Breast epithelium (tissue), 4 donors: ENCODE measurements at regions not wholly inside any gene's neighbourhood (a gene's known extent, or its start where the extent isn't known, plus 50 kb on each side); places are given as distances from the start of the nearest gene placed in this dataset.

ENCODE experiments used
- DNase-seq, 2 donors: peaks; one replicate each; pipeline ENCODE4 v3.0.0-alpha.2; 2019; ENCODE audit warnings: low spot score in 2 of 2
- H3K27ac ChIP-seq, 2 donors: fragments of 200-600 bp; sonication (generic) in 1 of 2; one replicate each; pipeline ENCODE4 v1.5.1; 2016 to 2019; ENCODE audit warnings: mild to moderate bottlenecking in 1 of 2
- H3K27me3 ChIP-seq, 2 donors: fragments of 200-600 bp; sonication (generic) in 1 of 2; one replicate each; pipeline versions ENCODE4 v1.5.1 to v1.6.0; 2017 to 2019; ENCODE audit warnings: control low read depth in 1 of 2, mild to moderate bottlenecking in 1 of 2
- H3K36me3 ChIP-seq: fragments of 200-600 bp; one replicate; pipeline ENCODE4 v1.5.1; 2019
- H3K4me1 ChIP-seq, 2 donors: fragments of 200-600 bp; sonication (generic); one replicate each; pipeline ENCODE4 v1.5.1; 2016 to 2019; ENCODE audit warnings: control low read depth in 1 of 2
- H3K4me3 ChIP-seq, 3 donors: fragments of 200-600 bp; sonication (generic); 1 replicate in 2 of 3; 2 replicates in 1 of 3; pipeline ENCODE4 v1.5.1; 2016 to 2019; ENCODE audit warnings: mild to moderate bottlenecking in 3 of 3, moderate library complexity in 2 of 3
- H3K9me3 ChIP-seq, 2 donors: fragments of 200-600 bp; sonication (generic) in 1 of 2; one replicate each; pipeline ENCODE4 v1.5.1; 2016 to 2019; ENCODE audit warnings: control low read depth in 1 of 2
- POLR2A ChIP-seq: fragments of 450-650 bp; IDR thresholded peaks from one replicate; pipeline ENCODE4 v1.6.1; 2016; ENCODE audit warnings: antibody characterized with exemption, mild to moderate bottlenecking, moderate library complexity
- POLR2AphosphoS5 ChIP-seq, 3 donors: sonication (generic); formaldehyde crosslinking; IDR thresholded peaks; one replicate each; pipeline ENCODE4 v1.6.1; 2017; ENCODE audit warnings: antibody characterized with exemption in 3 of 3
- intact Hi-C: fragments of 100-400 bp; cut with DNase I; formaldehyde crosslinking; loops from one replicate; pipeline ENCODE4 v1.15.1; 2023; ENCODE audit warnings: low total_unique reads
- TF ChIP-seq, protein P1 (sequence below), 3 donors: fragments of 450-650 bp; IDR thresholded peaks; one replicate each; pipeline ENCODE4 v1.5.1; 2016 to 2017; ENCODE audit warnings: antibody characterized with exemption in 3 of 3, mild to moderate bottlenecking in 3 of 3, moderate library complexity in 3 of 3

GRCh38 chr5:124156415-124156996 lies 589.9 kb downstream of the ZNF608 start:
- Histone ChIP-seq H3K4me3 (no peak overlapping the region), H3K27me3 (no peaks in the 10 kb centered on the region), H3K27ac (no peak overlapping the region), H3K4me1 (no peaks in the 10 kb centered on the region), H3K9me3 (peaks cover 6 to 29% of the 10 kb centered on the region in 2 donors), H3K36me3 (peaks cover 6% of the 10 kb centered on the region)
- TF ChIP-seq POLR2AphosphoS5 (IDR thresholded peaks at IDR 0.05) (no peak), POLR2A (no peak)
- TF ChIP-seq, protein P1, sequence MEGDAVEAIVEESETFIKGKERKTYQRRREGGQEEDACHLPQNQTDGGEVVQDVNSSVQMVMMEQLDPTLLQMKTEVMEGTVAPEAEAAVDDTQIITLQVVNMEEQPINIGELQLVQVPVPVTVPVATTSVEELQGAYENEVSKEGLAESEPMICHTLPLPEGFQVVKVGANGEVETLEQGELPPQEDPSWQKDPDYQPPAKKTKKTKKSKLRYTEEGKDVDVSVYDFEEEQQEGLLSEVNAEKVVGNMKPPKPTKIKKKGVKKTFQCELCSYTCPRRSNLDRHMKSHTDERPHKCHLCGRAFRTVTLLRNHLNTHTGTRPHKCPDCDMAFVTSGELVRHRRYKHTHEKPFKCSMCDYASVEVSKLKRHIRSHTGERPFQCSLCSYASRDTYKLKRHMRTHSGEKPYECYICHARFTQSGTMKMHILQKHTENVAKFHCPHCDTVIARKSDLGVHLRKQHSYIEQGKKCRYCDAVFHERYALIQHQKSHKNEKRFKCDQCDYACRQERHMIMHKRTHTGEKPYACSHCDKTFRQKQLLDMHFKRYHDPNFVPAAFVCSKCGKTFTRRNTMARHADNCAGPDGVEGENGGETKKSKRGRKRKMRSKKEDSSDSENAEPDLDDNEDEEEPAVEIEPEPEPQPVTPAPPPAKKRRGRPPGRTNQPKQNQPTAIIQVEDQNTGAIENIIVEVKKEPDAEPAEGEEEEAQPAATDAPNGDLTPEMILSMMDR (IDR thresholded peaks at IDR 0.05) = no peak
- no peak for DNase-seq
- intact Hi-C loops = no loop called here

GRCh38 chr5:124154714-124155113 lies 591.7 kb downstream of the ZNF608 start:
- no peak overlapping the region for H3K27ac ChIP-seq

DNA sequence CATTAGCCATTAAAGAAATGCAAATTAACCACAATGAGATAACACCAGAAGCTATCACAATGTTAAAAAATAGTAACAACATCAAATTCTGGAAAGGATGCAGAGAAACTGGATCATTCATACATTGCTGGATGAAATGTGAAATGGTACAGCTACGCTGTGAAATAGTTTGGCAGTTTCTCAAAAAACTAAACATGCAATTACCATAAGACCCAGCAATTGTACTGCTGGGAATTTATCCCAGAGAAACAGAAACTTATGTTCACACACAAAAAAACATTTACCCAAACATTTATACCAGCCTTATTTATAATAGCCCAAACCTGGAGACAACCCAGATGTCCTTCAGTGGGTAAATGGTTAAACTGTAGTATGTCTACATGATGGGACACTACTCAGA lies 592.9 kb downstream of the ZNF608 start:
- Histone ChIP-seq H3K27ac (no peak overlapping the region), H3K36me3 (peaks cover 6% of the 10 kb centered on the region), H3K27me3 (no peaks in the 10 kb centered on the region), H3K9me3 (peaks cover 6 to 29% of the 10 kb centered on the region in 2 donors), H3K4me3 (no peak overlapping the region), H3K4me1 (no peaks in the 10 kb centered on the region)
- no peak for DNase-seq
- intact Hi-C loops = loop anchor here (5.0 kb wide), 1 partner anchor 206 kb away; no protein-coding TSS in a partner anchor
- TF ChIP-seq POLR2AphosphoS5 (IDR thresholded peaks at IDR 0.05) (no peak), POLR2A (no peak)
- TF ChIP-seq, protein P1 (IDR thresholded peaks at IDR 0.05) = no peak

More at GRCh38 chr5:124154714-124155113, 591.7 kb downstream of the ZNF608 start:
- peaks cover 6 to 29% of the 10 kb centered on the region in 2 donors for H3K9me3 ChIP-seq
- intact Hi-C loops = loop anchor here (5.0 kb wide), 1 partner anchor 207 kb away; no protein-coding TSS in a partner anchor
- no peaks in the 10 kb centered on the region for H3K4me1 ChIP-seq
- DNase-seq = no peak
- peaks cover 6% of the 10 kb centered on the region for H3K36me3 ChIP-seq
- no peak overlapping the region for H3K4me3 ChIP-seq
- no peaks in the 10 kb centered on the region for H3K27me3 ChIP-seq
- TF ChIP-seq POLR2A (no peak), POLR2AphosphoS5 (IDR thresholded peaks at IDR 0.05) (no peak)
- TF ChIP-seq, protein P1 (IDR thresholded peaks at IDR 0.05) = no peak

GRCh38 chr5:124148574-124148973 lies 597.9 kb downstream of the ZNF608 start:
- H3K9me3 ChIP-seq = peaks cover 0 to 13% of the 10 kb centered on the region in 2 donors
- intact Hi-C loops = no loop called here
- no peak for DNase-seq
- no peak for TF ChIP-seq POLR2A
- TF ChIP-seq, protein P1 (IDR thresholded peaks at IDR 0.05) = no peak
- no peak for TF ChIP-seq POLR2AphosphoS5 (IDR thresholded peaks at IDR 0.05)
- H3K27me3 ChIP-seq = no peaks in the 10 kb centered on the region
- no peaks in the 10 kb centered on the region for H3K4me1 ChIP-seq
- no peak overlapping the region for H3K27ac ChIP-seq
- H3K36me3 ChIP-seq = peaks cover 6% of the 10 kb centered on the region
- no peak overlapping the region for H3K4me3 ChIP-seq

GRCh38 chr5:124140060-124140459 lies 606.4 kb downstream of the ZNF608 start:
- no peaks in the 10 kb centered on the region for H3K36me3 ChIP-seq
- H3K9me3 ChIP-seq = no peaks in the 10 kb centered on the region
- TF ChIP-seq POLR2A (no peak), POLR2AphosphoS5 (IDR thresholded peaks at IDR 0.05) (no peak)
- TF ChIP-seq, protein P1 (IDR thresholded peaks at IDR 0.05) = no peak
- H3K4me1 ChIP-seq = no peaks in the 10 kb centered on the region
- intact Hi-C loops = no loop called here
- DNase-seq = no peak
- H3K27me3 ChIP-seq = no peaks in the 10 kb centered on the region
- H3K4me3 ChIP-seq = no peak overlapping the region
- H3K27ac ChIP-seq = no peak overlapping the region
